ENCODE measurements at regions not wholly inside any gene's neighbourhood (a gene's known extent, or its start where the extent isn't known, plus 50 kb on each side); places are given as distances from the start of the nearest gene placed in this dataset.

GRCh38 chr9:99463131-99463530 is 241.0 kb downstream of the SEC61B start:
- no peaks in the 10 kb centered on the region for H3K9me3 ChIP-seq
- no peaks in the 10 kb centered on the region for H3K27me3 ChIP-seq
- DNase-seq, result no peak
- H3K36me3 ChIP-seq, result no peaks in the 10 kb centered on the region
- TF ChIP-seq, protein P1, sequence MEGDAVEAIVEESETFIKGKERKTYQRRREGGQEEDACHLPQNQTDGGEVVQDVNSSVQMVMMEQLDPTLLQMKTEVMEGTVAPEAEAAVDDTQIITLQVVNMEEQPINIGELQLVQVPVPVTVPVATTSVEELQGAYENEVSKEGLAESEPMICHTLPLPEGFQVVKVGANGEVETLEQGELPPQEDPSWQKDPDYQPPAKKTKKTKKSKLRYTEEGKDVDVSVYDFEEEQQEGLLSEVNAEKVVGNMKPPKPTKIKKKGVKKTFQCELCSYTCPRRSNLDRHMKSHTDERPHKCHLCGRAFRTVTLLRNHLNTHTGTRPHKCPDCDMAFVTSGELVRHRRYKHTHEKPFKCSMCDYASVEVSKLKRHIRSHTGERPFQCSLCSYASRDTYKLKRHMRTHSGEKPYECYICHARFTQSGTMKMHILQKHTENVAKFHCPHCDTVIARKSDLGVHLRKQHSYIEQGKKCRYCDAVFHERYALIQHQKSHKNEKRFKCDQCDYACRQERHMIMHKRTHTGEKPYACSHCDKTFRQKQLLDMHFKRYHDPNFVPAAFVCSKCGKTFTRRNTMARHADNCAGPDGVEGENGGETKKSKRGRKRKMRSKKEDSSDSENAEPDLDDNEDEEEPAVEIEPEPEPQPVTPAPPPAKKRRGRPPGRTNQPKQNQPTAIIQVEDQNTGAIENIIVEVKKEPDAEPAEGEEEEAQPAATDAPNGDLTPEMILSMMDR (IDR thresholded peaks at IDR 0.05), result no peak
- TF ChIP-seq POLR2A (IDR thresholded peaks at IDR 0.05), result no peak
- no peak overlapping the region for H3K4me3 ChIP-seq
- H3K27ac ChIP-seq, result no peak overlapping the region
- H3K4me1 ChIP-seq, result no peaks in the 10 kb centered on the region

DNA sequence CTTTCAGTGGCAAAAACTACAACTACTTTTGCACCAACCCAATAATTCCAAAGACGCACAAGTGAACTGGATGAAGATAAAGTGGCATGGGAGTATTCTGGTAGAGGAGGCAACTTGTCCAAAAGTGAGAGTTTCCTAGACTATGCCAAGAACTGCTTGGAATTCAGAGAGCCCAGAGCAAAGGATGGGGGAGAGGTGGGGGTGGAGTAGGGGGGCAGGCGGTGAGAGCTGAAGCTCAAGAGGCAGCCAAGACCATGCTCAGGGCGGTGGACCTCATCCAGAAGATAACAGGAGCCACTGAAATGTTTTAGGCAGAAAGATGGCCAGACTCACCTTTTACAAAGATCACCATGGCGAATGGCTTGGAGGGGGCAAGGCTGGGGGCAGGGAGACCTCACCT is 242.5 kb downstream of the SEC61B start:
- Histone ChIP-seq H3K9me3 (no peaks in the 10 kb centered on the region), H3K27me3 (no peaks in the 10 kb centered on the region), H3K4me3 (no peak overlapping the region), H3K4me1 (no peaks in the 10 kb centered on the region), H3K27ac (no peak overlapping the region), H3K36me3 (no peaks in the 10 kb centered on the region)
- TF ChIP-seq, protein P1 (IDR thresholded peaks at IDR 0.05), result no peak
- TF ChIP-seq POLR2A (IDR thresholded peaks at IDR 0.05), result no peak
- DNase-seq, result no peak

DNA sequence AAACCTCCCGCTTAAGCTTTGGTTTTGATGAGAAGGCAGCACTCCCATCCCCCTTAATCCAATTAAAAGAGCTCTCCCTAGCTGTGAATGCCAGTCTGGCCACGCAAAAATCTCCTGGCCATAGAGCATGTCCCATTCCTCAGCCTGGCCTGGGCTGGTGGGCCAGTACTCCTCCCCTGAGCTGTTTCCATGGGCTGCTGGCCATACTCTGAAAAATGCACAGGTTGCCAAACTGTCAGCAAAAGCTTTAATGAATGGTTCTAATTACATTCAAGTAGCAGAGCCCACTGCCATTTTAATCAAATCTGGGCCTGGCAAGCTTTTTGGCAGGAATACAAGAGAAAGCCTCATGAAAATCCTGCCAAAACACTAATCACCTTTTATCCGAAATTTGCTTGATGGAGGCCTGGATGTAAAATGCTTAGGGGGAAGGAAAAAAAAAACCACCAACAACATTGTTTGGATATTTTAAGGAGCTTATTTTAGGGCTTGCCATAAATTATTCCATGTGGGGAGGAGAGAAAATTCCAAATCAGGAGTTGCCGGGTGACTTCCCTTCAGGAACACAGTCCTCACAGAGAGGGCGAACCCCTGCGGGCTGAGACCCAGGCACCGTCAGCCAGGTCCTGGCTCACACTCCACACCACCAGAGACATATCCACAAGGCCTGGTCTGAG is 243.3 kb downstream of the SEC61B start:
- no peaks in the 10 kb centered on the region for H3K4me1 ChIP-seq
- no peaks in the 10 kb centered on the region for H3K27me3 ChIP-seq
- no peaks in the 10 kb centered on the region for H3K36me3 ChIP-seq
- H3K27ac ChIP-seq, result peak overlapping the region in 1 of 4 donors; percentile 41
- H3K4me3 ChIP-seq, result no peak overlapping the region
- DNase-seq, result no peak
- TF ChIP-seq, protein P1 (IDR thresholded peaks at IDR 0.05), result no peak
- no peak for TF ChIP-seq POLR2A (IDR thresholded peaks at IDR 0.05)
- H3K9me3 ChIP-seq, result no peaks in the 10 kb centered on the region

DNA sequence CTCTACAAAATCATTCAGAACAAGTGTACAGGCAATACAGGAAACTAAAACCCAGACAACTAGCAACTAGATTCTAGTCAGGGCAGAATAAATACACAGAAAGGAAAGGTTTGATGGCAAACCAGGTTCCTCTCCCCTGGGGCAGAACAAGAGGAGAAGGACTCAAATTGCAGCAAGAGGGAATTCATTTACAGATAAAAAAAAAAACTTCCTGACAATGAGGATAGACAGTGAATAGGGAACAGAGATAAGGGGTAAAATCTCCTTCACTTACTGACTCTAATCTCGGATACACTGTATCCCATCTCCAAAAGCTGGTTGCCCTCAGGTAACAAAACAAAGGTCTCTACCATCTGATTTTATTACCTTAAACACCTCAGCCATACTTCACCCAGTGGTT is 244.0 kb downstream of the SEC61B start:
- Histone ChIP-seq H3K4me3 (no peak overlapping the region), H3K27me3 (no peaks in the 10 kb centered on the region), H3K27ac (no peak overlapping the region), H3K4me1 (no peaks in the 10 kb centered on the region), H3K36me3 (no peaks in the 10 kb centered on the region), H3K9me3 (no peaks in the 10 kb centered on the region)
- no peak for DNase-seq
- TF ChIP-seq, protein P1 (IDR thresholded peaks at IDR 0.05), result no peak
- TF ChIP-seq POLR2A (IDR thresholded peaks at IDR 0.05), result no peak

GRCh38 chr9:99466781-99467180 is 244.7 kb downstream of the SEC61B start:
- no peak overlapping the region for H3K27ac ChIP-seq

More at GRCh38 chr9:99466781-99467180, 244.7 kb downstream of the SEC61B start:
- no peaks in the 10 kb centered on the region for H3K27me3 ChIP-seq
- no peaks in the 10 kb centered on the region for H3K36me3 ChIP-seq
- no peaks in the 10 kb centered on the region for H3K9me3 ChIP-seq
- no peaks in the 10 kb centered on the region for H3K4me1 ChIP-seq
- DNase-seq, result no peak
- TF ChIP-seq, protein P1 (IDR thresholded peaks at IDR 0.05), result no peak
- no peak for TF ChIP-seq POLR2A (IDR thresholded peaks at IDR 0.05)
- H3K4me3 ChIP-seq, result no peak overlapping the region
